HepG2 (cell line): ENCODE measurements at regions not wholly inside any gene's neighbourhood (a gene's known extent, or its start where the extent isn't known, plus 50 kb on each side); places are given as distances from the start of the nearest gene placed in this dataset.

ENCODE experiments used
- ATAC-seq: fragments of 200-7000 bp; cut with Tn5 transposase; 3 replicates; pipeline ENCODE4 v1.9.1; 2020; ENCODE audit warnings: mild to moderate bottlenecking, moderate library complexity
- BruUV-seq: library from RNA; stranded (reverse); fragments of 400-500 nt; replicated peaks from 2 replicates; lab custom pipeline; 2021; lab: Mats Ljungman, UMichigan
- CTCF ChIA-PET: fragments of 300-600 bp; formaldehyde crosslinking; extraction: SDS; loops from one replicate; lab custom pipeline; 2021; ENCODE audit warnings: low total read pairs, inconsistent platforms, low intra/inter-chr PET ratio; lab: Yijun Ruan, JAX
- POLR2A ChIA-PET: fragments of 350-600 bp; sonication (Branson Sonifier 250); formaldehyde crosslinking; loops from one replicate; lab custom pipeline; 2020; ENCODE audit warnings: antibody characterized with exemption, inconsistent platforms; lab: Yijun Ruan, JAX
- DNase-seq: peaks from one replicate; pipeline ENCODE4 v3.0.0-alpha.2; 2015; ENCODE audit warnings: low spot score
- FAIRE-seq: peaks from 3 replicates; lab custom pipeline; 2011; peaks lifted over from hg19 to GRCh38; lab: Jason Lieb, UNC
- H2AFZ ChIP-seq: one replicate; pipeline ENCODE4 v1.6.1; 2011; ENCODE audit warnings: low read length, inconsistent platforms
- H3K27ac ChIP-seq: fragments of 300-600 bp; 3 replicates; pipeline ENCODE4 v1.8.0; 2011; ENCODE audit warnings: mixed run types, mild to moderate bottlenecking, mixed read lengths, low read length, inconsistent platforms; ENCODE audit not compliant: insufficient read depth; ENCODE audit errors: extremely low read length
- H3K27me3 ChIP-seq, 2 experiments: fragments of 200-600 bp in 1 of 2; 2 replicates in 1 of 2; 3 replicates in 1 of 2; pipeline versions ENCODE4 v1.6.0 to v1.8.0; 2011; ENCODE audit warnings: low read length in 2 of 2, mild to moderate bottlenecking in 2 of 2, moderate library complexity in 2 of 2, inconsistent platforms in 1 of 2; ENCODE audit not compliant: insufficient read depth in 2 of 2, control insufficient read depth in 1 of 2
- H3K36me3 ChIP-seq, 2 experiments: fragments of 200-600 bp in 1 of 2; replicated peaks in 1 of 2; 2 replicates in 1 of 2; 3 replicates in 1 of 2; pipeline versions ENCODE4 v1.5.1 to v1.8.0; 2011; ENCODE audit warnings: low read length in 2 of 2, inconsistent platforms in 1 of 2; ENCODE audit not compliant: insufficient read depth in 2 of 2, control insufficient read depth in 1 of 2
- H3K4me1 ChIP-seq: 2 replicates; pipeline ENCODE4 v1.5.1; 2012; ENCODE audit warnings: low read length, inconsistent platforms; ENCODE audit not compliant: insufficient read depth
- H3K4me2 ChIP-seq: 2 replicates; pipeline ENCODE4 v1.6.0; 2011; ENCODE audit warnings: low read depth, low read length, inconsistent platforms
- H3K4me3 ChIP-seq, 3 experiments: fragments of 200-600 bp in 1 of 3; sonication (generic), shearing (Covaris generic) in 1 of 3; replicated peaks in 1 of 3; 2 replicates each; pipeline ENCODE4 v1.5.1; 2011 to 2016; ENCODE audit warnings: low read length in 3 of 3, inconsistent platforms in 2 of 3, low read depth in 2 of 3, mild to moderate bottlenecking in 2 of 3, control low read depth in 1 of 3, mixed read lengths in 1 of 3; ENCODE audit not compliant: insufficient read depth in 1 of 3
- H3K79me2 ChIP-seq: one replicate; pipeline ENCODE4 v1.6.1; 2011; ENCODE audit warnings: low read length, inconsistent platforms; ENCODE audit not compliant: insufficient read depth
- H3K9ac ChIP-seq: 2 replicates; pipeline ENCODE4 v1.6.0; 2011; ENCODE audit warnings: mild to moderate bottlenecking, low read depth, low read length, inconsistent platforms; ENCODE audit not compliant: insufficient read depth
- H3K9me3 ChIP-seq: 2 replicates; pipeline ENCODE4 v1.5.1; 2012; ENCODE audit warnings: mild to moderate bottlenecking, low read length
- H4K20me1 ChIP-seq: 2 replicates; pipeline ENCODE4 v1.6.0; 2011; ENCODE audit warnings: inconsistent platforms, mild to moderate bottlenecking, low read length, moderate library complexity; ENCODE audit not compliant: insufficient read depth
- BRD4 ChIP-seq: sonication (generic); formaldehyde crosslinking; IDR thresholded peaks from 2 replicates; pipeline ENCODE4 v1.4.0; 2020; ENCODE audit warnings: missing genetic modification reagents
- CCAR2 ChIP-seq: fragments of 200-400 bp; formaldehyde crosslinking; optimal IDR thresholded peaks from 2 replicates; pipeline ENCODE3; 2018; ENCODE audit warnings: low read depth, mild to moderate bottlenecking, low read length, moderate library complexity
- RORA ChIP-seq: sonication (generic); formaldehyde crosslinking; IDR thresholded peaks from 2 replicates; pipeline ENCODE4 v1.5.0; 2020; ENCODE audit warnings: mild to moderate bottlenecking, missing genetic modification reagents, moderate library complexity
- SUZ12 ChIP-seq: fragments of 150-350 bp; IDR thresholded peaks from 2 replicates; pipeline ENCODE4 v1.6.1; 2014; ENCODE audit warnings: low read depth, low read length
- WGBS: methylation state at CpG from one replicate; pipeline ENCODE4 v1.1.6; 2017; ENCODE audit warnings: low lambda C conversion rate; 5-methylcytosine and 5-hydroxymethylcytosine counted together
- in situ Hi-C: cut with HindIII; loops from 2 replicates; pipeline ENCODE4 v1.10.0; 2017; ENCODE audit warnings: low pct_unique_long_range_greater_than_20kb; ENCODE audit not compliant: extremely low pct_ligation_motif_present
- intact Hi-C: fragments of 100-400 bp; cut with micrococcal nuclease; formaldehyde crosslinking; loops from one replicate; pipeline ENCODE4 v1.10.0; 2022; ENCODE audit not compliant: unreplicated experiment
- TF ChIP-seq, protein P1 (sequence below): sonication (generic); formaldehyde crosslinking; IDR thresholded peaks from 2 replicates; pipeline ENCODE4 v1.9.0; 2021; ENCODE audit warnings: mild to moderate bottlenecking, missing genetic modification reagents
- TF ChIP-seq, protein P2 (sequence below): sonication (generic); formaldehyde crosslinking; IDR thresholded peaks from 2 replicates; pipeline ENCODE4 v1.4.0; 2020; ENCODE audit warnings: mild to moderate bottlenecking, missing genetic modification reagents
- TF ChIP-seq, protein P3 (sequence below): sonication (generic); formaldehyde crosslinking; IDR thresholded peaks from 2 replicates; pipeline ENCODE4 v1.9.0; 2022; ENCODE audit warnings: low read depth, missing genetic modification reagents

DNA sequence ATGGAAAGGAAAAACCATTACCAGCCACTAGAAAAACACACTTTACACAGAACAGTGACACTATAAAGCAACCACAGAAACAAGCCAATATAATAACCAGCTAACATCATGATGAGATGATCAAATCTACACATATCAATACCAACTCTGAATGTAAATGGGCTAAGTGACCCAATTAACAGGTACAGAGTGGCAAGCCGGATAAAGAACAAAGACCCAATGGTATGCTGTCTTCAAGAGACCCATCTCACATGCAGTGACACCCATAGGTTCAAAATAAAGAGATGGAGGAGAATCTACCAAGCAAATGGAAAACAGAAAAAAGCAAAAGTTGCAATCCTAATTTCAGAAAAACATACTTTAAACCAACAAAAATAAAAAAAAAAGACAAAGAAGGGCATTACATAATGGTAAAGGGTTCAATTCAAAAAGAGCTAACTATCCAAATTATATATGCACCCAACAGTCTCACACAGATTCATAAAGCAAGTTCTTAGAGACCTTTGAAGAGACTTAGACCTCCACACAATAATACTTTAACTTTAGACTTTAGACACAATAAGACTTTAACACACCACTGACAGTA, 160.3 kb upstream of the TMEM45B start:
- 0% methylated on average over 1 of the region's 1 CpG for WGBS
- Histone ChIP-seq H3K27me3 (no peaks in the 10 kb centered on the region), H3K36me3 (no peaks in the 10 kb centered on the region), H3K9ac (no peak overlapping the region), H3K9me3 (peaks cover 18% of the 10 kb centered on the region; the same call in 1 of the 2 replicates), H3K4me2 (no peak overlapping the region), H3K27ac (no peak overlapping the region), H3K79me2 (no peaks in the 10 kb centered on the region), H2AFZ (no peak overlapping the region), H3K4me1 (no peaks in the 10 kb centered on the region), H4K20me1 (no peaks in the 10 kb centered on the region), H3K4me3 (no peak overlapping the region)
- in situ Hi-C loops (no loop called here), intact Hi-C loops (no loop called here)
- ATAC-seq (no peak), FAIRE-seq (no peak), DNase-seq (no peak)
- BruUV-seq, result no TSS peak
- ChIA-PET POLR2A (no interaction called here), CTCF (no interaction called here)
- no peak for TF ChIP-seq RORA (CRISPR knock-in tag)

DNA sequence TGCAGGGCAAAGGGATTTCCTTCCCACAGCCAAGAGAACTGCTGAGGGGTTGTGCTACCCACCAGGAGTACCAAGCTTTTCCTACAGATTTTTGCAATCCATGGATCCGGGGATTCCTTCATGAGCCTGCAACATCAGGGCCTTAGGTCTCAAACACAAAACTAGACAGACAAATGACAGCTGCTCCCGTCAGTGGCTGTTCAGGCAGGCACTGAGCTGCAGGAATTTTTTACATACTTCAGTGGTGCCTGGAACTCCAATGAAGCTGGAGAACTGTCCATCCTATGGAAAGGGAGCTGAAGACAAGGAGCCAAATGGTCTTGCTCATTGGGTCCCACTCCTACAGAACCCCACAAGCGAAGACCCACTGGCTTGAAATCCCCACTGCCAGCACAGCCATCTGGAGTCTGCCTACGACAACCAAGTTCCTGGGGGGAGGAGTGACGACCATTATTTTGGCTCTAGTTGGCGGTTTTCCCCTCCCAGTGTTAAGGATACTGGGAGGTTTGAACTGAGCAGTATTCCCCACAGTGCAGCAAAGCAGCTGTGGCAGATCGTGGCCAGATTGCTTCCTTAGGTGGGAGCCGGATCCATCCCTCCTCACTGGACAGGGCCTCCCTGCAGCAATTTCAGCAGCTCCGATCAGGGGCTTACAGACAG, 157.7 kb upstream of the TMEM45B start:
- Histone ChIP-seq H3K4me1 (no peaks in the 10 kb centered on the region), H2AFZ (no peak overlapping the region), H3K4me3 (no peak overlapping the region), H3K36me3 (no peaks in the 10 kb centered on the region), H3K79me2 (no peaks in the 10 kb centered on the region), H3K9me3 (peaks cover 18% of the 10 kb centered on the region; the same call in 1 of the 2 replicates), H3K4me2 (no peak overlapping the region), H4K20me1 (no peaks in the 10 kb centered on the region), H3K27me3 (no peaks in the 10 kb centered on the region), H3K27ac (no peak overlapping the region), H3K9ac (no peak overlapping the region)
- no TSS peak for BruUV-seq
- ATAC-seq (no peak), FAIRE-seq (no peak), DNase-seq (no peak)
- ChIA-PET CTCF (no interaction called here), POLR2A (no interaction called here)
- 4% methylated on average over 4 of the region's 9 CpGs for WGBS
- intact Hi-C loops (no loop called here), in situ Hi-C loops (no loop called here)
- TF ChIP-seq, protein P1, sequence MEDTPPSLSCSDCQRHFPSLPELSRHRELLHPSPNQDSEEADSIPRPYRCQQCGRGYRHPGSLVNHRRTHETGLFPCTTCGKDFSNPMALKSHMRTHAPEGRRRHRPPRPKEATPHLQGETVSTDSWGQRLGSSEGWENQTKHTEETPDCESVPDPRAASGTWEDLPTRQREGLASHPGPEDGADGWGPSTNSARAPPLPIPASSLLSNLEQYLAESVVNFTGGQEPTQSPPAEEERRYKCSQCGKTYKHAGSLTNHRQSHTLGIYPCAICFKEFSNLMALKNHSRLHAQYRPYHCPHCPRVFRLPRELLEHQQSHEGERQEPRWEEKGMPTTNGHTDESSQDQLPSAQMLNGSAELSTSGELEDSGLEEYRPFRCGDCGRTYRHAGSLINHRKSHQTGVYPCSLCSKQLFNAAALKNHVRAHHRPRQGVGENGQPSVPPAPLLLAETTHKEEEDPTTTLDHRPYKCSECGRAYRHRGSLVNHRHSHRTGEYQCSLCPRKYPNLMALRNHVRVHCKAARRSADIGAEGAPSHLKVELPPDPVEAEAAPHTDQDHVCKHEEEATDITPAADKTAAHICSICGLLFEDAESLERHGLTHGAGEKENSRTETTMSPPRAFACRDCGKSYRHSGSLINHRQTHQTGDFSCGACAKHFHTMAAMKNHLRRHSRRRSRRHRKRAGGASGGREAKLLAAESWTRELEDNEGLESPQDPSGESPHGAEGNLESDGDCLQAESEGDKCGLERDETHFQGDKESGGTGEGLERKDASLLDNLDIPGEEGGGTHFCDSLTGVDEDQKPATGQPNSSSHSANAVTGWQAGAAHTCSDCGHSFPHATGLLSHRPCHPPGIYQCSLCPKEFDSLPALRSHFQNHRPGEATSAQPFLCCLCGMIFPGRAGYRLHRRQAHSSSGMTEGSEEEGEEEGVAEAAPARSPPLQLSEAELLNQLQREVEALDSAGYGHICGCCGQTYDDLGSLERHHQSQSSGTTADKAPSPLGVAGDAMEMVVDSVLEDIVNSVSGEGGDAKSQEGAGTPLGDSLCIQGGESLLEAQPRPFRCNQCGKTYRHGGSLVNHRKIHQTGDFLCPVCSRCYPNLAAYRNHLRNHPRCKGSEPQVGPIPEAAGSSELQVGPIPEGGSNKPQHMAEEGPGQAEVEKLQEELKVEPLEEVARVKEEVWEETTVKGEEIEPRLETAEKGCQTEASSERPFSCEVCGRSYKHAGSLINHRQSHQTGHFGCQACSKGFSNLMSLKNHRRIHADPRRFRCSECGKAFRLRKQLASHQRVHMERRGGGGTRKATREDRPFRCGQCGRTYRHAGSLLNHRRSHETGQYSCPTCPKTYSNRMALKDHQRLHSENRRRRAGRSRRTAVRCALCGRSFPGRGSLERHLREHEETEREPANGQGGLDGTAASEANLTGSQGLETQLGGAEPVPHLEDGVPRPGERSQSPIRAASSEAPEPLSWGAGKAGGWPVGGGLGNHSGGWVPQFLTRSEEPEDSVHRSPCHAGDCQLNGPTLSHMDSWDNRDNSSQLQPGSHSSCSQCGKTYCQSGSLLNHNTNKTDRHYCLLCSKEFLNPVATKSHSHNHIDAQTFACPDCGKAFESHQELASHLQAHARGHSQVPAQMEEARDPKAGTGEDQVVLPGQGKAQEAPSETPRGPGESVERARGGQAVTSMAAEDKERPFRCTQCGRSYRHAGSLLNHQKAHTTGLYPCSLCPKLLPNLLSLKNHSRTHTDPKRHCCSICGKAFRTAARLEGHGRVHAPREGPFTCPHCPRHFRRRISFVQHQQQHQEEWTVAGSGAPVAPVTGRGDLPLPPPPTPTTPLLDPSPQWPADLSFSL (CRISPR knock-in tag), result no peak
- TF ChIP-seq, protein P2, sequence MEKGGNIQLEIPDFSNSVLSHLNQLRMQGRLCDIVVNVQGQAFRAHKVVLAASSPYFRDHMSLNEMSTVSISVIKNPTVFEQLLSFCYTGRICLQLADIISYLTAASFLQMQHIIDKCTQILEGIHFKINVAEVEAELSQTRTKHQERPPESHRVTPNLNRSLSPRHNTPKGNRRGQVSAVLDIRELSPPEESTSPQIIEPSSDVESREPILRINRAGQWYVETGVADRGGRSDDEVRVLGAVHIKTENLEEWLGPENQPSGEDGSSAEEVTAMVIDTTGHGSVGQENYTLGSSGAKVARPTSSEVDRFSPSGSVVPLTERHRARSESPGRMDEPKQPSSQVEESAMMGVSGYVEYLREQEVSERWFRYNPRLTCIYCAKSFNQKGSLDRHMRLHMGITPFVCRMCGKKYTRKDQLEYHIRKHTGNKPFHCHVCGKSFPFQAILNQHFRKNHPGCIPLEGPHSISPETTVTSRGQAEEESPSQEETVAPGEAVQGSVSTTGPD (CRISPR knock-in tag), result no peak
- TF ChIP-seq BRD4 (CRISPR knock-in tag) (no peak), SUZ12 (no peak), CCAR2 (no peak)
- TF ChIP-seq, protein P3, sequence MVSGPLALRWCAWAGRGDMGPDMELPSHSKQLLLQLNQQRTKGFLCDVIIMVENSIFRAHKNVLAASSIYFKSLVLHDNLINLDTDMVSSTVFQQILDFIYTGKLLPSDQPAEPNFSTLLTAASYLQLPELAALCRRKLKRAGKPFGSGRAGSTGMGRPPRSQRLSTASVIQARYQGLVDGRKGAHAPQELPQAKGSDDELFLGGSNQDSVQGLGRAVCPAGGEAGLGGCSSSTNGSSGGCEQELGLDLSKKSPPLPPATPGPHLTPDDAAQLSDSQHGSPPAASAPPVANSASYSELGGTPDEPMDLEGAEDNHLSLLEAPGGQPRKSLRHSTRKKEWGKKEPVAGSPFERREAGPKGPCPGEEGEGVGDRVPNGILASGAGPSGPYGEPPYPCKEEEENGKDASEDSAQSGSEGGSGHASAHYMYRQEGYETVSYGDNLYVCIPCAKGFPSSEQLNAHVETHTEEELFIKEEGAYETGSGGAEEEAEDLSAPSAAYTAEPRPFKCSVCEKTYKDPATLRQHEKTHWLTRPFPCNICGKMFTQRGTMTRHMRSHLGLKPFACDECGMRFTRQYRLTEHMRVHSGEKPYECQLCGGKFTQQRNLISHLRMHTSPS, result no peak
